Ovary (tissue), 3 donors: ENCODE measurements at regions not wholly inside any gene's neighbourhood (a gene's known extent, or its start where the extent isn't known, plus 50 kb on each side); places are given as distances from the start of the nearest gene placed in this dataset.

Experiments
- CTCF ChIP-seq, 3 donors: fragments of 450-650 bp in 2 of 3; fragments of 200-600 bp in 1 of 3; IDR thresholded peaks; one replicate each; pipeline versions ENCODE4 v1.5.1 to v1.8.0; 2016 to 2022; ENCODE audit warnings: antibody characterized with exemption in 3 of 3, mild to moderate bottlenecking in 1 of 3
- EP300 ChIP-seq: sonication (generic); formaldehyde crosslinking; IDR thresholded peaks from one replicate; pipeline ENCODE4 v1.6.1; 2017; ENCODE audit warnings: antibody characterized with exemption
- donor health status: DM: no; HTN: no; CAD: no.

GRCh38 chr3:188940573-188940932 is 231.2 kb upstream of the TPRG1 start:
- TF ChIP-seq EP300 = no peak
- TF ChIP-seq CTCF (IDR thresholded peaks at IDR 0.05) = no peak
